Right renal cortex interstitium (tissue), 3 donors: ENCODE measurements at regions not wholly inside any gene's neighbourhood (a gene's known extent, or its start where the extent isn't known, plus 50 kb on each side); places are given as distances from the start of the nearest gene placed in this dataset.
A peak's percentile ranks its signal among the peaks of the same experiment; 100 is the strongest.

Experiments used
- DNase-seq, 3 donors: peaks; one replicate each; pipeline ENCODE4 v3.0.0-alpha.2; 2013; ENCODE audit warnings: low read depth in 3 of 3, low spot score in 2 of 3

DNA sequence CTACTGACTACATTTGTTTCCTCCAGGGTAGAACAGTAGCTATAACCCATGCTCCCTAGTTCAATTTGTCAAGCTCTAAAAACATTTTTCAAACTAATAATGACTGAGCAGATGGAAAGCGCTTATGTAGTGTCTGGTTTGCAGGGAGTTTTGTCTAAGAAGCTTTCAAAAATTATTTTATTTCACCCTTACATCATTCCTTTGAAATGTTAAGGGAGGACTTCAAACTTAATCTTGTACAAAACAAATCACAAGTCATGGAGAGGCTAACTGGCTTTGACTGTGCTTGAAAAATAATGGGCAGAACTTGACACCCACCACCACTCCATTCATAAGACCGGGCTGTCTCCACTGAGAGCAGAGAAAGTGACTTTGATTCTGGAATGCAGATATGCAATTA, 153.4 kb upstream of the QRFPR start:
- DNase-seq: no peak

DNA sequence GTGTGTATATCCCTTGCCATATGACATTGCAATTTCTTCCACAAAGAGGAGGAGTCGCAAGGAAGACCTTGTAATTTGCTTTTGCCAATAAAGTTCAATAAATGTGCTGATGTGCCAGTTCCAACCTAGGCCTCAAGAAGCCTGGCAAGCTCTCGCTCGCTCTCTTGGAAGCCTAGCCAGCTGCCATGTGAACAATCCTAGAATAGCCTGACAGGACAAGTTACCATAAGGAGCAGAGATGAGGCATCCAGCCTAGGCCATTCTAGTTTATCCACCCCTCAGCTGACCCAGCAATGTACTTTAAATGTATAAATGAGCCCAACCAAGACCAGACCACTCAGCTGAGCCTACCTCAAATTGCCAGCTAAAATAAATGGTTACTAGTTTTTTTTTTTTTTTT, 145.7 kb upstream of the QRFPR start:
- no peak for DNase-seq

DNA sequence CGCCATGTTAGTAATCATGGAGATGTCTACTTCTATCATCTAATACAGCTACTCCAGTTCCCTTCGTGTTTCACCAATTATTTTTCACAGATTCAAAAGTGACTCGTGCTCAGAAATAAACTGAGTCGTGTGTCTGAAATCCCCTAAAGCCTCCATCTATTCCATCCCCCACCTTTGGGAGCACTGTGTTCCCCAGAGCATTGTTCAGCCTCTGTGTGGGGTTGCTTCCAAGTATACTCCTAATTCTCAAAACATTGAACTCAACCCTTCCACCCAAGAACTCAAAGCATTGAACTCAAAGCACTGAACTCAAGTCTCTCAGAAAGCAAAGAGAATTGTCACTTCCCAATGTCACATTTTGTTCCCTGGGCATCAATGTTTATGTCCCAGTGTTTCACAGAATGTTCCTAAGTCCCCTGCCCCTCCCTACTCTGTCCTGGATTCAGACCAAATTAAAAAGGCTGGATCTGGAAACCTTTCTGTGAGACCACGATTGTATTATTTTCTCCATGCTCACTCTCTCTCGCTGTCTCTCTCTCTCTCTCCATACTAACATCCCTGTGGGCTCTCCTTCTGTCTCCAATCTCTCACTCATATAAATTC, 138.5 kb upstream of the QRFPR start:
- no peak for DNase-seq

DNA sequence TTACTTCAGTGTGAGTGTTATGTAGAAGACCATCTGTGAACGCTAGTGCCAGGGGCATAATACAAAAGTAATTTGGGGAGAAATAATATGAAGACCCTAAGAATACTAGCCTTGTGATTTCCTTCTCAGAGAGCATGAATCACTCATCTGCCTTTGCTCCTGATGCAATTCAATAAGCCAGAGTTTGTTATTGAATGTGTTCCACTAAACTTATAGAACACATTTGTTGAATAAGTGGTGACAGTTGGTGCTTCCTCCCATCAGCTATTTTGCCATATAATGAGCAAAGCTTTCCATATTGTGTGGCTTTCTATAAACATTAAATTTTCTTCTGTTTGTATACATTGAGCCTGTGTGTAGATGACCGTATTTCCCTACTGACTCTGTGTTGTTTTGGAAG, 136.4 kb upstream of the QRFPR start:
- no peak for DNase-seq

DNA sequence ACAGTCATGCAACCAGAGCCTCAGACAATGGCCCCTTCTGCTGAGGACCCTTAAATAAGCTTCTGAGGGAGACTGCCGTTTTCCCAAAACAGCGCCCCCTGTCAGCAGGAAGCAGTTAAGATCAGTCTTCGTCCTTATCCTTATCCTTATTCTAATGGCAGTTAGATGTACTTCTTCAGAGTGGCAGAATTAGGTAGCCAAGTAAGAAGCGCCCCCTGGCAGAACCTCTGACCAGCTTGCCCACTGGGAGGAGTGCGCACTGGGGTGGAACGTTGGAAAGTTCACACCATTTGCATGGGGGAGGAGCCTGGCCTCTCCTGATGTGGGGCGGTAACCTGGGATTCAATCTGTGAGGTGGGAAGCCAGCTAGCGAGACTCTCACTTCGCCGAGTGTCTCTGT, 133.6 kb upstream of the QRFPR start:
- DNase-seq: no peak

DNA sequence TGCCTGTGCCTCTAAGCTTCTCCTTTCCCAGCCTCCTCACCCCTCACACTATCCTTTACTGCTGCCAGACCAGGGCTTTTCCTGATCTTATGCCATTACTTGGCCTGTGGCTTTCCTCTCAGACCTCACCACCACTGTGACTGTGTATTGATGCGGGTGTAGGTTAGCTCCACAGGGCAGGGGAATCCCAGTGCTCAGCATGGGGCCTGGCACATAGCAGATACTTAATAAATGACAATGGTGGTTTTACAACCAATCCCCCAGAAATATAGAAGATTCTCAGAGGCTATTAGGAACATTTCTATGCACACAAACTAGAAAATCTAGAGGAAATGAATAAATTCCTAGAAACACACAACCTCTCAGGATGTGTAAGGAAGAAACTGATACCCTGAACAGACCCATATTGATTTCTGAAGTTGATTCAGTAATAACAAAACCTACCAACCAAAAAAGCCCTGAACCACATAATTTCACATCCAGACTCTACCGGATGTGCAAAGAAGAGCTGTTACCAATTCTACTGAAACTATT, 129.6 kb upstream of the QRFPR start:
- no peak for DNase-seq

DNA sequence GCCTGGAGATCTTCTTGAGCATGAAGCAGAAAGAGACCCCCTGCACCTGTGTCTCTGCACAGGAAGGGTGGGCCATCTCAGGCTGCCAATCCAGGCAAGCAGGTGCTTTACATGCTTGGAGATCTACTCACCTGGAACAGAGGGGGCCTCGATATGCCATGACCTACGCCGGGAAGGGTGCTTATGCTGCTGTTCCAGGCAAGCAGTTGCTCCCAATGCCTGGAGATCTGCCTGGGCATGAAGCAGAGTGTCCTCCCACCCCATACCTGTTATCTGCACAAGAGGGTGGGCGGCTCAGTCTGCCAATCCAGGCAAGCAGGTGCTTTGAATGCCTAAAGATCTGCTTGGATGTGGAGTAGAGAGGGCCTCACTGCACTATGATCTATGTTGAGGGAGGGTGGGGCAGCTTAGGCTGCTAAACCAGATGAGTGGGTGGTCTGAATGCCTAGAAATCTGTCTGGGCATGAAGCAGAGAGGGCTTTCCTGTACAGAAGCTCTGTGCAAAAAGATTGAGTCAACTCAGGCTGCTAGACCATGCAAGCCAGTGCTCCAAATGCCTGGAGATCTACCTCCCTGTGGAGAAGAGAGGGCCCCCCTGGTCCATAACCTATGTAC, 104.5 kb upstream of the QRFPR start:
- no peak for DNase-seq

DNA sequence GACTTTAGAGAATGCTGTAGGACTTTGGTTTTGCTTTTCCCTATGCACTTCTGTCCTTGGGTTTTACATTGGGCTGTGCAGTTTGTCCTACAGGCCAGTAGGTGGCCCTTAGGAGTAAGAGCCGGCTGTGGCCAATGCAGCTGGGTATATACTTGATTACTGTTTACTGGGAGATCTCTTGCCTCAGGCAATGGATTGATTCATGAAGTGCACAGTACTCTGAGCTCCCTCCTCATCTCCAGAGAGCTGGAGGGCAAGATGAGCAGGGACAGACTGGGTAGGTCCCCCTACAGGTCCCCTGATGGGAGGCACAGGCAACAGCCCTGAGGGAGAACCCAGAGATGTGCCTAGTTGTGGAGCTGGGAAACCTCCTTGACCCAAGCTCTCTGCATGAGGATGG, 103.8 kb upstream of the QRFPR start:
- no peak for DNase-seq

DNA sequence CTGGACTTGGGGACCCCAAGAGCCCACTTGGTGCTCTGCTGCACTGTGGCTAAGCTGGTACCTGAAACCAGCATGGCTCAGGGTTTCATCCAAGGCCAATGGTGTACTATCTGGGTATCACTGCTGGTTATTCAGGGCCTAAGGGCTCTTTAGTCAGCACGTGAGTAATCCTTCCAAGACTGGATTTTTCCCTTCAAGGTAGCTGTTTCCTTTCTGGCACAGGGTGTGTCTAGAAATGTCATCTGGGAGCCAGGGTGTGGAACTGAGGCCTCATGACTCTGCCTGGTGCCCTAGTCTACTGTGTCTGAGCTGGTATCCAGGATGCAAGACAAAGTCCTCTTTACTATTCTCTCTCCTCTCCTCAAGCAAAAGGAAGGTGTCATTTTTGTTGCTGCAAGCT, 99.0 kb upstream of the QRFPR start:
- no peak for DNase-seq

DNA sequence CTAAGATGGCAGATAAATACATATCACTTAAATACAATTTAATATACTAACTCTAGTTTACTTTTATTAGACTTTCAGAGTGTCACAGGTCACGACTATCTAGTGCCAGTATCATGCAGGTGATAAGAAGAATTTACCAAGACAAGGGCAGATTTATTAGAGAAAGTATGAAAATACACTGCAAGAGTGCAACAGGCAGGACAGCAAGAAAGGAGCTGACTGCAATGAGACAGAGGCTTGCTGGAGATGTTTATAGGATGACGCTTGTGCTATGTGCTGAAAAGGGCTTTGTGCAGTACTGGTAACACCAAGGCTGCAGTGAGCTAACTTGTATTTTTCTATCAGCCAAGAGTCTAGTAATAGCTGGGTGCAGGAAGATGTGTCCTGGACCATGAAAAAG, 96.7 kb upstream of the QRFPR start:
- no peak for DNase-seq

DNA sequence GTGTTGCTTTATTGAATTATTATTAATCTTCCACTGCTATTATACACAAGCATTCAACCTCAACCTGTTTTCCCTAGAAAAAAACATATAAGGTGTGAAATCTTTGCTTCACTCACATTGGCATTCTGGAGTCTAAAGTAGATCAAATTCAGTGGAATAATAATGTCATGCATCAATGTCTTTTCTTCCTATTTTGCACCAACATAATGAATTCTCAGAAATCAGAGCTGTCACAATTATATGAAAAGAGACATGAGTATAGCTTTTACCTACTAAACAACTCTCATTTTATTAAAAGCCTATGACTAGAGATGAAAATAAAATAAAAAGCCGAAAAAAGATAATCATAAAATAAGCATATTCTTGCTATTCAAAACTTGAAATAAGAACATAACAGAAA, 96.3 kb upstream of the QRFPR start:
- no peak for DNase-seq

DNA sequence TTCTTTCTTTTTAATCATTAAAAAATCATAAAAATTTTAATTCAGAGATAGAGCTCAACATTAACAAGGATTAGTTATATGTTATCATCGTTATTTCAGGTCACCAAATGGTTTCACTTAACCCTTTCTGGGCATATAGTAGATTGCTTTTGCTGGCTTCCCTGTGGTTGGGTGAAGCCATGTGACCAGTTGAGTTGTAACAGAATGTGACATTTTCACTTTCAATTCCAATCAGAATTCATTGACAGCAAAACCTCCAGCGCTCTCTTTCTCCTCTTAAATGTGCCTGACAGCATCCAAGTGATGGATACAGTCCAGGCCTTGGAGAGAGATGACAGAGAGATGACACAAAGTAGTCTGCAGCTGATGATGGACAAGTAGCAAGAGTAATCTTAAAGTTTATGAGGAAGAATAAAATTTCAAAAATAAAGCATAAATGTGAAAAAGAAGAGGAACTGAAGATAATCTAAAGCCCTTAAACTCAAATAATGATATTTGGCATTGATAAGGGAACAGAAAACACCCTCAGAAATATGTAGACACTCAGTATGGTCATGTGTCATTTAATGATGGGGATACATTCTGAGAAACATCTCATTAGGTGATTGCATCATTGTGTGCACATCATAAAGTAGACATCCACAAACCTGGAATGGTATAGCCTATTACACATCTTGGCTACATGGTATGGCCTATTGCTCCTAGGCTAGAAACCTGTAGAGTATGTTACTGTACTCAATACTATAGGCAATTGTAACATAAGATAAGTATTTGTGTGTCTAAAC, 92.3 kb upstream of the QRFPR start:
- no peak for DNase-seq

DNA sequence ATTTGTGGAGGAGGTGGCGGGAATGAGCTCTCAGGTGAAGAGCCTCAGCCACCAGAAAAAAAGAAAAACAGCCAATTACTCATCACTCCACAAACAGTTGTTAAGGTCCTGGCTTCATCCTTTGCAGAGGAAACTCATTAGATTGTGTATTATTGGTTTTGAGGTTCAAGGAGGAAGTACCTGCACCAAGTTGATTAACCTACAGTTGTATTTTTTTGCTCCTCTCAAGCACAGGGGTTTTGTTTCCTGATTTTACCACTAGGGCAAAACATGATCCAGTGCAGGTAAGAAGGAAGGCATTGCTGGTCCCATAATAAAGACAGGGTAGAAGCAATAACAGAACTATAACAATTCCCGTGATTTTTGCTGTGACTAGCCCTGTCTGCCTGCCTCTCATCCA, 84.0 kb upstream of the QRFPR start:
- DNase-seq: no peak

DNA sequence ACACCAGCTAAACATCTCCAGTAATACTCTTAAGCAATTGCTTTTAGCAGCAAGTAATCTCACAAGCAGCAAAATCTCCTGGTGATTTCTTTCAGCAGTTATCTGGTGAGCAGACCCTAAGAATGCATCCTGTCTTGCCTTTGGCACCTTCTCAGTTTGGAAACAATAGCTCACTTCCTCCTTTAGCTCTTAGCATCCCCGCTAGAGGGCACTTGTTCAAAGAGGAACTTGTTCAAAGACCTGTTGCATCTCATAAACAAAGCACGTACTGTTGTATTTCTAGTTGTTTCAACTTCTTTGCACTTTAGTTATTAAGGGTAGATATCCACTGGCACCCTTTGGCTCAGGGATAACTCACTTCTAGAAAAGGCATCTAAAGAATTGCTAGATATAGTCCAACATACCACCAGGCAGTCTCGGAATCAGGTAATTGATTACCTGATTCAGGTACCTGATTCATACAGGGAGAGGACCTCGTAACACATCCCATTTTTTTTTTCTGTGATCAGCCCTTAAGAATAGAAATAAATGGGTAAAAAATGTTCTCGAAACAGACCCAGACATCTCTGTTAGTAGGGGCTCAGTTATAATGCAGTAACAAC, 81.9 kb upstream of the QRFPR start:
- DNase-seq: no peak

DNA sequence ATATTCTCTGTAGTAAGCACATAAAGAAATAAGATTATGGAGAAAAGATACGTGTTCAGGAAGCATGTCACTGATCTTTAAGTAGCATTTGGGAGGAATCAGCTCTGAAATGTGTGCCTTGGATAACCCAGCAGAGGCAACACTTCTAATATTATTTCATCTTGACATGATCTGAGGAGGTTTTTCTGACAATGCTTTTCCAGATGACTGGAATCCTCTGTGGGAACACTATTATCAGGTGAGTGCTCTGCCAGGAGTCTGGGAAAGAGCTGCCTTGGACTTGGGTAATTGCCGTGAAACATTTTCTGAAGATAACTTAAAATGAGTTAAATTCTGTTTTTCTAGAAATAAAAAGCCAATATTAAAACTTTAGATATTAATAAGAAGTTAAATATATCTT, 78.2 kb upstream of the QRFPR start:
- DNase-seq: no peak

DNA sequence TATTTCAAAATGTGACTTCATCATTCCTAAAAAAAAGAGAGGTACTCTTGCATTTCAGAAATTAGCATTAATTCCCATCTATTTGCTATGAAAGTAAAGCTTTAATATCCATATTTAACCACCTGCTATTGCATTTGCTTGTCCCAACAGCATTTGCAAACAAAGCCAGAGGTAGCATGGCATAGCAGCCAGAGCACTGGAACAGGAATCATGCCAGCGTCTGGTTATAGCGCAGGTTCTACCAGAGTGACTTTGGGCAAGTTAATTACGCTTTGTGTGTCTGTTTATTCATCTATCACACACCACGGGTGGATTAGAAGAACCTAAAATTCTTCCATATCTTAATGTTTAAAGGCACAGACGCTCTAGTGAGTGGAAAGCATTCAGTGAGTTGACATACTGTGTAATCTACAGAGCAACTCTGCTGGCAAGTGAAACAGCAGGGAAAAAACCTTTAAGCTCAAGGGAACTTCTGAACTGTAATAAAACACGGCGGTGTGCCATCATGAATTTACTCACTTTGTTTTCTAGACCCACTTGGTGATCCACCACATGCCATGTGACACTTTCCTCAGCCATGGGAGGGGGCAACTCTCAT, 76.6 kb upstream of the QRFPR start:
- DNase-seq: no peak

DNA sequence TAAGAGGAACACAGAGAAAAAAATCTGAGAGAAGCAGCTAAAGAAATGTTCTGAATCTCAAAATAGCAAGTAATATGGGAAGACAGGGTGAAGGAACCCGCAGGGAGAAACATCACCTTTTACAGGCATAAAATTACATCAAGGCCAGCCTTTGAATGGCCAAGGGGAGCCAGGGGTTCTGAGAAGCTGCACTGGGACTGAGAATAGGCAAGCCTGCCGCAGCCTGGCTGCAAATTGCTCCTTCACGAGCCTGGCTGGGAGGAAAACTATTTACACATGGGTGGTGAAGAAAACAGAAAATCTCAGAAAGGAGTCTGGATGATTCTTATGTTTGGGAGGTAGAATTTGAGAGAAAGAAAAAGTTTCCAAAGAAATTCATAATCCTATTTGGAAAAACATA, 74.5 kb upstream of the QRFPR start:
- DNase-seq: no peak

DNA sequence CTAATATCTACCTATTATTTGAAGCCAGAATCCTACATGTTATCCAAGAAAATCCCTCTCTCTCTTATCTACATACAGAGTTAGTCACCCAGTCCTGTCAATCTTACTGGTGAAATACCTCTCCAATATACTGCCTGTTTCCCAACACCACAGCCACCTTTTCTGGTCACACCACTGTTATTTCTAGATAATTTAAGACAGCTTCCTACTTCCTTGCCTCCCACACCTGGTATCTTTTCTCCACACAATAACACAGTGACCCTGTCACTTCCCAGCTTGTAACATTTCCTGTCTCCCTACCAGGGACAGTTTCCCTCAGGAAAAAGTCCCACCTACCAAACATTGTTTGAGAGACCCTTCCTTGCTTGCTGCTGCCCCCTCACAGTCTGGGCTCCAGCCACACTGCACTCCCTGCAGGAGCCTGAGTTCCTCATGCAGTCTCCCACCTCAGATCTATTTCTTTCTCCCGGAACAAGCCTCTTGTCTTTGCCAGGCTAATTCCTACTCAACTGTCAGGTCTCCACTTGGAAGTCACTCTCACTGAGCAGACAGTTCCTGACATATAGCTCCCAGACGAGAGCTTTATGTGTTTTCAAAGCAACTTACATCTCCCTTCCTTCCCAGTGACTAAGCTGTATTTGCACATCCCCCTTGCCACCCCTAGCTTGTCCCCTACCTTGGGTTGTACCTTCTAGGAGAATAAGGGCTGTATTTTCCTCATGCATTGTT, 73.6 kb upstream of the QRFPR start:
- no peak for DNase-seq

DNA sequence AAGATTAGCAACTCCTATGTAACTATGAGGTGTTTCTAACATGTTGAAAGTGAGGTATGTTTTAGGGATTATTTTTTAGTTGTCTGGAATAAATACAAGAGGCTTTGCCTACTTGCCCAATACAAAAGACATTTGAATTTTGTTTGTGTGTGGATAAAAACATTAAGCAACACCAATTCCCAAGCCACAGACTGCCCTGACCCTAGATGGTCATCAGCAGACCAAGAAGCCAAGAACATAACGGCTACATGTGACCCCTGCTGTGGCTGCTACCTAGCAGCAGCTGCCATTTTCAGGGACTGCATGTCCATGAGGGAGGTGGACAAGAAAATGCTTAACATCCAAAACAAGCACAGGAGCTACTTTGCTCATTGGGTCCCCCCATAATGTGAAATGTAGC, 70.5 kb upstream of the QRFPR start:
- no peak for DNase-seq

DNA sequence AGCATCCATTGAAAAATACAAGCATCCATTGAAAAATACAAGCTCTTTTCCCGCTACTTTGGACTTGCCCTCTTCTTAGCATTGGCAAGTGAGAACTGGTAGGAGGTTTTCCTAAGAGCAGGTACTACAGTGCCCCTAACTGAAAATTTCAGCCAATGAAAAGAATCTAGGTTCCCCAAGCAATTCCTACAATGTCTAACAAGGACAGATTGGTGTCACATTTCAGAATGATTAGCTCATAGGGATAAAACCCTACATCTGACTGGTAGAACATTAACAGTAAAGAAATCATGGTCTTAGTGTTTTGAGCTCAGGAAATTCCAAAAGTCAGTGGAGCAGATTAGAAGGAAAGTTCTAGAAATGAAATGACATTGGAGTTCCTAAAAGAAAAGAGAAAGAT, 68.6 kb upstream of the QRFPR start:
- peak in 1 of 3 donors; percentile 32 for DNase-seq

DNA sequence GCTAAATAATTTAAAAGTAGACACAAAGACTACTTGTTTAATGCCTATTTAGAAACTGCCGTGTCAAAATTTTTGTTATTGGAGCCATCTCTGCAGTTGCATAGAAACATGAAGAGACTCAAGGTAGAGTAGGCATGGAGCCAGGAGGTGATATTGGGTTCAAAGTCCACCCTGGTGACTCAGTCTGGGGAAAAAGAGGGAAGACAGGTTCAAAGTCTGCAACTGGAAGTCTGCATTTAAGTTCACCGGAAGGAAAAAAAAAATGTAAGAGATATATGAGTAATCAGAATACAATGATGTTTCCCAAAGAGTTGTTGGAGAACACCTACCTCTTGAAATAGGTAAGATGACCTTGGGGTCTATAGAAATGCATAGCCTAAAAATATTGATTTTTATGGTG, 67.4 kb upstream of the QRFPR start:
- no peak for DNase-seq
